VCaP (cell line): ENCODE measurements at regions not wholly inside any gene's neighbourhood (a gene's known extent, or its start where the extent isn't known, plus 50 kb on each side); places are given as distances from the start of the nearest gene placed in this dataset.
"Not testable (repeated sequence)": the region's sequence is repeated elsewhere in the genome, so short reads cannot be mapped to it uniquely, and the experiment has no call there.

Source experiments
- H3K27ac ChIP-seq: fragments of 450-650 bp; 2 replicates; pipeline ENCODE4 v1.5.1; 2017
- CTCF ChIP-seq: fragments of 450-650 bp; conservative IDR thresholded peaks from 2 replicates; pipeline ENCODE4 v1.5.1; 2017; ENCODE audit warnings: mild to moderate bottlenecking, moderate library complexity

GRCh38 chr15:53891862-53892261 is 86.4 kb upstream of the UNC13C start:
- TF ChIP-seq CTCF = peak; percentile 63

GRCh38 chr15:53884441-53884840 is 93.8 kb upstream of the UNC13C start:
- H3K27ac ChIP-seq = no peak overlapping the region
- TF ChIP-seq CTCF = no peak

More at GRCh38 chr15:53891862-53892261, 86.4 kb upstream of the UNC13C start:
- not testable (repeated sequence) for H3K27ac ChIP-seq

GRCh38 chr15:53882311-53882710 is 95.9 kb upstream of the UNC13C start:
- no peak overlapping the region for H3K27ac ChIP-seq
- no peak for TF ChIP-seq CTCF

GRCh38 chr15:53880357-53880756 is 97.9 kb upstream of the UNC13C start:
- no peak for TF ChIP-seq CTCF

GRCh38 chr15:53875711-53876110 is 102.5 kb upstream of the UNC13C start:
- TF ChIP-seq CTCF = no peak
- H3K27ac ChIP-seq = no peak overlapping the region

More at GRCh38 chr15:53880357-53880756, 97.9 kb upstream of the UNC13C start:
- no peak overlapping the region for H3K27ac ChIP-seq

- no peak for TF ChIP-seq CTCF
- no peak overlapping the region for H3K27ac ChIP-seq
Measured at GRCh38 chr15:53875139-53875538, 103.1 kb upstream of the UNC13C start.

DNA sequence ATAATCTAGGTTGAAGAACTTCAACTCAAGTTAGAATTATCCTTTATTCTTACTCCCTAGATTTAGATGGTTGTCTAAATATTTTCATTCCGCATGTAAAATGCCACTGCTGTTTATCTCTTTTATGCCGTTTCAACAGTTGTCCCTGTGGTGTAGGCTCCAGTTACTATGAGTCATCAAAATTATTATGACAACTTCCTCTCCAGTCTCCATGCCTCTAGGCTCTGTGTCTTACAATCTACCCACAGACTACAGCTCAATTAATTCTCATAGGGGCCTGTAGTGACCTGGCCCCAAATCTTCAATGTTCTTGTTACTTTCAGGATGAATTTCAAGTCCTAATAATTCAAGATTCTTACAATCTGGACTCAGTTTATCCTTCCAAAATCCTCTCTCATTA is 105.8 kb upstream of the UNC13C start:
- no peak overlapping the region for H3K27ac ChIP-seq
- TF ChIP-seq CTCF = no peak

GRCh38 chr15:53869806-53870073 is 108.5 kb upstream of the UNC13C start:
- no peak overlapping the region for H3K27ac ChIP-seq
- TF ChIP-seq CTCF = no peak
